ENCODE measurements at regions not wholly inside any gene's neighbourhood (a gene's known extent, or its start where the extent isn't known, plus 50 kb on each side); places are given as distances from the start of the nearest gene placed in this dataset.

GRCh38 chr13:100892981-100893380 is 218.4 kb upstream of the TMTC4 start:
- no peak for TF ChIP-seq CTCF (conservative IDR thresholded peaks at IDR 0.05; ENCODE audit: low read depth, low read length)
- no peak for TF ChIP-seq POLR2A (IDR thresholded peaks at IDR 0.05; ENCODE audit: low read depth, low read length)
- no peak for TF ChIP-seq RFX5 (IDR thresholded peaks at IDR 0.05; ENCODE audit: low read depth, low read length)
- TF ChIP-seq MXI1 (IDR thresholded peaks at IDR 0.05; ENCODE audit: borderline replicate concordance, low read depth, low read length): no peak
- TF ChIP-seq FOS (IDR thresholded peaks at IDR 0.05; ENCODE audit: low read depth, low read length): no peak
- no peak for TF ChIP-seq USF2 (IDR thresholded peaks at IDR 0.05; ENCODE audit: low read depth, low read length)
